HG03045 (cell line): ENCODE measurements at regions not wholly inside any gene's neighbourhood (a gene's known extent, or its start where the extent isn't known, plus 50 kb on each side); places are given as distances from the start of the nearest gene placed in this dataset.

Experiments
- ATAC-seq: cut with Tn5 transposase; IDR thresholded peaks from one replicate; pipeline ENCODE4 v1.9.1; 2021; ENCODE audit warnings: mild to moderate bottlenecking, moderate library complexity; ENCODE audit not compliant: unreplicated experiment

DNA sequence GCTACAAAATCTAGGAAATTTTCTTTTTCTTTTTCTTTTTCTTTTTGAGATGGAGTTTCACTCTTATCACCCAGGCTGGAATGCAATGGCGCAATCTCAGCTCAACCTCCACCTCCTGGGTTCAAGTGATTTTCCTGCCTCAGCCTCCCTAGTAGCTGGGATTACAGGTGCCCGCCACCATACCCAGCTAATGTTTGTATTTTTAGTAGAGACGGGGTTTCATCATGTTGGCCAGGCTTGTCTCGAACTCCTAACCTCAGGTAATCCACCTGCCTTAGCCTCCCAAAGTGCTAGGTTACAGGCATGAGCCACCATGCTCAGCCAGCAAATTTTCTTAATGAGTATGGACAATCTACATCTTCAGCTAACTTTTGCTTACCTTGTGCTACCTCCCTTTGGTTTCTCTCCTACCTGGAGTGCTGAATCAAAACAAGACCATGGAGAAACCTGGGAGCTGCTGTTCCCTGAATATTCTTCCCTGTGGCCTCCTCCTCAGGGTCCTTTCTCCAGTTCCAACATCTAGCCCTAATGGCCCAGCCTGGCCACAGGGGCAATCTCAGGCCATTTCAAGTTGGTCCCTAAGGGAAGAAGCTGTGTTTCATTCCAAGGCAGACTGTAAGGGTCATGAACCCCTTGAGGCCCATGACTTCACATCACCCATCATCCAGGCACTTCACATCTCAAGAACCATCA is 74.6 kb upstream of the EGLN3 start:
- ATAC-seq = no peak

DNA sequence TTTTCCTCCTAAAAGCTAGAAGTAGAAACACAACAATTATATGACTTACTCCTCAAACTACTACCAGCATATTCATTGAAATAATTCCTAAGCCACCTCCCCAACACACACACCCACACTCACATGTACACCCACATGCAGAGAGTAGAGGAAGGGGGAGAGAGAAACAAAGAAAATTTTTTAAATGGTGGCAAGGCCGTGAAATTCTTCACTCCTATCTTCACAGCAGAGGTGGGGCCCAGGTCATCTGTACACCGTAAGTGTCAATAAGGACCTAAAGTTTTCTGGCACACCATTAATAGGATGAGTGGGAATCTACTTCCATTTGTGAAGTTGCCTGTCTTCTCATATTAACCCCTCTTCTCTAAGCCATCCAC is 73.9 kb upstream of the EGLN3 start:
- ATAC-seq = no peak

DNA sequence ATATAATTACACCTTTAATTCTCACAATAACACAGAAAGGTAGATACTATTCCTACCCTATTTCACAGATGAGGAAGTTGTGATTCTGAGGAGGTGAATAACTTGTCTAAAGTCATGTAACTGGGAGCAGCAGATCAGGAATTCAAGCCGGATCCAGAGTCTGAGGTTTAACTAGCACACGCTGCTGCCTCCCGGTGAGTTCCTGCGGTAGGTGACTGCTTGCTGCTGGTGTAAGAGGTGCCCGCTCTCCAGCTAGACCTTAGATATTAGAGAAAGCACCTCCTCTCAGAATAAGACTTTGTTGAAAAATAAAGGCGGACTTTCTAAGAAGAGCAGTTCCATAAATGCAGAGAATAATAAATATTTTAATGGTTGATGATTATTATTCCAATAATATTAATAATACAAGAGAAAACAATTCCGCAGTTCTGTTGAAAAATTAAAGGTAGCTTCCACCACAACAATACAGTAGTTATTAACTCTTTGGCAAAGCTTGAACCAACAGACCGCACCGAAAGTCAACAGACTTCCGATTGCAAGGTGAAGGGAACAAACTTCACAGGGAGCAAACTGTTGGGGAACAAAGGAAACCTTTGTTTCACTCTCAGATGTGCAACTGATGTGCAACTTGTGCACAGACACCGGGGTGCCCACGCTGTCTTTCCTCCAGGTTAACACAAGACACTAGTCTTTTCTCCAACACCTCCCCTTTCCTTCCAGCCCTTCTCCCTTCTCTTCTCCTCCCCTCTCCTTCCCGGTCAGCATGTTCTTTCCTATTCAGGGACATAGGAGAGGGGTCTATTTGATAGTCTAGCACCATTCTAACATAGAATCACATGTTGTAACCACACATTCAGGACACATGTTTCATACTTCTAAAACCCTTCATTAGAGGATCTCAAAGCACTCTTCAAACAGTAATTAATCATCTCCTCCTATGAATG is 73.2 kb upstream of the EGLN3 start:
- ATAC-seq = no peak

DNA sequence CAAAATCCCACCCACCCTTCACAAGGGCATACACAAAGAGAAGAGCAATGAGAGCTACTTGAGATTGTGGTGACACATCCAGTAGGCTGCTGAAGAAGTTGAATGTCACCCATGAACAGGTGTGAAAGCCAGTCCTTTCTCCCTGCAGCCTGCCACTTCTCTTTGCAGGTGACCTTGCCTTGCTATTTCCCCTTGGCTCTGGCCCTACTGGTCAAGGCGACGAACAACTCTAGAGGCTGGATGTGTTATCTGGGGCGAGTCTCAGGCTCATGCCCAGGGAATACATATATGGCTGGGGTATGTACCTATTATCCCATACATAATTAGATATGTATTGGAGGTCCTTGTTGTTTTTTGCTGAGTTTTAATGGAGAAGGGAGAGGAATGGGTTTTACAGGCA is 70.2 kb upstream of the EGLN3 start:
- ATAC-seq = no peak

DNA sequence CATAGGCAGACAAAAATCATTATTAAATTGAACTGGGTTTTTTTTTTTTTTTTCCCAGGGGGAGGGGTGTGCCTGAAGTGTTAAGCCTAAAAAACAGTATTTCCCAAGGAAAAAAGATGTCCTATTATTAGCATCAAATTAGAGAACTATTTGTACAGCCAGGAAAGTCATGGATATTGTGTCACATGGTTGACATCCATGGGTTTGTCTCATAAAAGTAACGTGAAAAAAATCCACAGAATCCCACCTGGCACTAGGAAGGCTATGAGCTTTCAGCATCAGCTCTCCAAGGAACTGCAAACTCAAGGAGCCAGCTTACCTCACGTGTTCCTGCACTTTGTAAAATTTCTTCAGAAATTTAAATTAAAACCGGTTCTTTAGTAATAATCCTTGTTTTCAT is 69.1 kb upstream of the EGLN3 start:
- ATAC-seq = no peak

GRCh38 chr14:34018564-34019244 is 67.8 kb upstream of the EGLN3 start:
- peak; percentile 77 for ATAC-seq

DNA sequence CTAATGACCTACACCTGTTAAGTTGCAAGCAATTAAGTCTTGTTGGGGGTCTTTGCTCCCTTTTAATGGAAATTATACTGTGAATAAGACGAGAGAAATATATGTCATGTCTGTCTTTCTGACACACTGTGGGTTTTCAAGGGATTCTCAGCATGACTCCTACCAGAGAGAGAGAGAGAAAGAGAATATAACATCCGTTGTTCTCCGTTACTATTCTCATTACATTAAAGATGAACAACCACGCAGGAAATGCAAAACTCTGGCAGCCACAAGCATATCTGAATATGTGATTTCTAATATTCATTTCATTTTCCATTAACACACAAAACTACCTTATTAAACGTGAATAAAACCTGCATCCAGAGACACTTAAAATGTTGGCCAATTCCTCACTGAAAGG is 67.3 kb upstream of the EGLN3 start:
- no peak for ATAC-seq

GRCh38 chr14:34015383-34015782 is 64.5 kb upstream of the EGLN3 start:
- no peak for ATAC-seq

GRCh38 chr14:34014936-34015335 is 64.1 kb upstream of the EGLN3 start:
- ATAC-seq = no peak

GRCh38 chr14:34013721-34014060 is 62.8 kb upstream of the EGLN3 start:
- ATAC-seq = no peak

DNA sequence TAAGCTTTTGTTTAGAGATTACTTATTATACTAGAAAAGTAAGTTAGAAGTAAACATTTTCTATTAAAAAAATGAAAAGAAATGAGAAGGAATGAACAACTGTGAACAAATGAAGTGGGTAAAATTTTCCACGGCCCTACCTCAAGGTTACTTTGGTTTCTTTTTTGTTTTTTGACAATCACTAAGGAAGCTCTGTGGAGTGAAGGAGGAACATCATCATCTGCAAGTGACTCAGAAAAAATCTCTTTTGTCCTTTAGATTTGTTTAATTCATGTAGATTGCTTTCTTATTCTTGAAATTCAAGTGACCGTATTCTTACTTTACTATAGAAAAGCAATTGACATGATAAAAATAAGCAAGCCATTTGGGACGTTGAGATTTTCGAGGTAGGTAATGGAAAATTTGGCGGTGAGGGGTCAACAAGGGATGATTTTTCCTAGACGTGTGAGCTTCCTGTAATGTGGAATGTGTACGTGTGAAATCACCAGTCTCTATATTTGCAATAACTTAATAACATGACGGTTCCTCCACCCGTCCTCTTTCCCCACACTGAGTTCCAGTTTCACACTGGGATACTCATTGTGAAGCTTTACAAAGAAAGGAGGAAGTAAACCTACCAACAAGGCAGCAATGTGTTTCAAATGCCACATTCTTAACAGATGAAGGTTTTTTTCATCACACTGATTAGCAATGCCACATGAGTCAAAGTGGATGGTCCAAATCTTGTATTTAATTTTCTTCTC is 62.3 kb upstream of the EGLN3 start:
- ATAC-seq = no peak

GRCh38 chr14:34012369-34012768 is 61.5 kb upstream of the EGLN3 start:
- no peak for ATAC-seq

GRCh38 chr14:34009956-34010355 is 59.1 kb upstream of the EGLN3 start:
- no peak for ATAC-seq

GRCh38 chr14:34007902-34008301 is 57.0 kb upstream of the EGLN3 start:
- no peak for ATAC-seq

GRCh38 chr14:34005901-34006300 is 55.0 kb upstream of the EGLN3 start:
- no peak for ATAC-seq

DNA sequence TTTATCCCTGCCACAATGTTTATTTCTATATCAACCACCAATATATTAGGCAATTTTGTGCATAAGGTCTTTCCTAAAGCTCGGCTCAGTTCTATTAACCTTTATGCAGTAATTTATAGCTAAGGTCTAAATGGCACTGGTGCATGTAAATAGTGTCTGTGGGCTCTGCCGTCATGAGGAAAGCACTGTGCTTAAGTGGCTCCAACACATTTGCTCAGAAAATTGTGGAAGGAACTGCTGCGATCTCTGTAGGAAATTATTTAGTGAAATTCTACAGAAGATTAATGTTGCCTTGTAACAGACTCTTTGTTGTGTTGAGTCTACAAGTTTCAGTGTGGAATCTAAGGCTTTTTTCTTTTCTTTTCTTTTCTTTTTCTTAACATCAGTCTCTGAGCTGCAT is 54.0 kb upstream of the EGLN3 start:
- ATAC-seq = no peak

GRCh38 chr14:34003691-34004090 is 52.8 kb upstream of the EGLN3 start:
- no peak for ATAC-seq

DNA sequence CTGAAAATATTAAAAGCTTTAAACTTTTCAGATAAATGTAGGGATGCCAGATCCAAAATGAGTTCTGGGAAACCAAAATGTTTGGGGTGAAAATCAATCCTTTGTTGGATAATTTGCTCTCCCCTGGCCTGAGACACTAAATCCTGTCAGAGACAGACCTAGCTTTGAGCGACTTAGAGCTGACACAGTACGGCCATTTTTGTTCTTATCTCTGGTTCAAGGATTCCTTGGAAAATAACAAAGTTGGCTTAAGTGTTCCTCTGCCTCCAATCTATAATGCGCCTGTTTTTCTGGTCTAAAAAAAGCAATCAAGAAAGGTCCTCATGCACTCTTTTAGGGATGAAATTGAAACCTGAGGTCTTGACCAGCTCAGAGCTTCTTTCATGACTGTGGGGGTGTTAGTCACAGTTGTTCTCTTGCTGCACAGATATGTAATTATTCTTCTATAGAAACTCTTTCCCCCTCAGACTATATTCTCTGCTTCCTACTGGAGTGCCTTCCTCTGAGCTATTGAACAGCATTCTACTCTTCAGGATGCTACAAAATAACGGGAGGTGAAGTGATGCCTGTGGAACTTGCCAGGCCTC is 52.3 kb upstream of the EGLN3 start:
- ATAC-seq = no peak
